ENCODE measurements at regions not wholly inside any gene's neighbourhood (a gene's known extent, or its start where the extent isn't known, plus 50 kb on each side); places are given as distances from the start of the nearest gene placed in this dataset.

DNA sequence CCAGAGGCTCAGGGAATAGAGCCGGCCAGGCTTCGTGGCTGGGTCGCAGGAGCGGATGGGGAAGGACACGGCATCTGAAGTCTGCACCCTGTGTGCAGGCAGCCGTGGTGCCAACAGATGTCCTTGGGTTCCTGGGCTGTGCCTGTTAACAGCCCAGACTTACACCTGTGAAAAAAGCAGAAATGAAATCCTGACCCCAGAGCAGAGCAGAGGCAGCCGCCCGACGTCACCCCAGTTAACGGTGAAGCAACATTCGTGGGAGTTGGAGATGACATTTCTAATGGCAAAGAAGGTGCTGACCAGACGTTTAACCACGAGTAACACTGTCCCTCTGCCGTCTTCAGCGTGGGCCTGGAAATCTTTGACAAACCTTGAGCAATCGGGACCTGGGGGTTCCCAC, 200.3 kb upstream of the DIO3 start:
- no peak overlapping the region for H3K27ac ChIP-seq
- TF ChIP-seq, protein P1, sequence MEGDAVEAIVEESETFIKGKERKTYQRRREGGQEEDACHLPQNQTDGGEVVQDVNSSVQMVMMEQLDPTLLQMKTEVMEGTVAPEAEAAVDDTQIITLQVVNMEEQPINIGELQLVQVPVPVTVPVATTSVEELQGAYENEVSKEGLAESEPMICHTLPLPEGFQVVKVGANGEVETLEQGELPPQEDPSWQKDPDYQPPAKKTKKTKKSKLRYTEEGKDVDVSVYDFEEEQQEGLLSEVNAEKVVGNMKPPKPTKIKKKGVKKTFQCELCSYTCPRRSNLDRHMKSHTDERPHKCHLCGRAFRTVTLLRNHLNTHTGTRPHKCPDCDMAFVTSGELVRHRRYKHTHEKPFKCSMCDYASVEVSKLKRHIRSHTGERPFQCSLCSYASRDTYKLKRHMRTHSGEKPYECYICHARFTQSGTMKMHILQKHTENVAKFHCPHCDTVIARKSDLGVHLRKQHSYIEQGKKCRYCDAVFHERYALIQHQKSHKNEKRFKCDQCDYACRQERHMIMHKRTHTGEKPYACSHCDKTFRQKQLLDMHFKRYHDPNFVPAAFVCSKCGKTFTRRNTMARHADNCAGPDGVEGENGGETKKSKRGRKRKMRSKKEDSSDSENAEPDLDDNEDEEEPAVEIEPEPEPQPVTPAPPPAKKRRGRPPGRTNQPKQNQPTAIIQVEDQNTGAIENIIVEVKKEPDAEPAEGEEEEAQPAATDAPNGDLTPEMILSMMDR (IDR thresholded peaks at IDR 0.05) = no peak
- TF ChIP-seq ZFX (IDR thresholded peaks at IDR 0.05; ENCODE audit: borderline replicate concordance) = no peak

DNA sequence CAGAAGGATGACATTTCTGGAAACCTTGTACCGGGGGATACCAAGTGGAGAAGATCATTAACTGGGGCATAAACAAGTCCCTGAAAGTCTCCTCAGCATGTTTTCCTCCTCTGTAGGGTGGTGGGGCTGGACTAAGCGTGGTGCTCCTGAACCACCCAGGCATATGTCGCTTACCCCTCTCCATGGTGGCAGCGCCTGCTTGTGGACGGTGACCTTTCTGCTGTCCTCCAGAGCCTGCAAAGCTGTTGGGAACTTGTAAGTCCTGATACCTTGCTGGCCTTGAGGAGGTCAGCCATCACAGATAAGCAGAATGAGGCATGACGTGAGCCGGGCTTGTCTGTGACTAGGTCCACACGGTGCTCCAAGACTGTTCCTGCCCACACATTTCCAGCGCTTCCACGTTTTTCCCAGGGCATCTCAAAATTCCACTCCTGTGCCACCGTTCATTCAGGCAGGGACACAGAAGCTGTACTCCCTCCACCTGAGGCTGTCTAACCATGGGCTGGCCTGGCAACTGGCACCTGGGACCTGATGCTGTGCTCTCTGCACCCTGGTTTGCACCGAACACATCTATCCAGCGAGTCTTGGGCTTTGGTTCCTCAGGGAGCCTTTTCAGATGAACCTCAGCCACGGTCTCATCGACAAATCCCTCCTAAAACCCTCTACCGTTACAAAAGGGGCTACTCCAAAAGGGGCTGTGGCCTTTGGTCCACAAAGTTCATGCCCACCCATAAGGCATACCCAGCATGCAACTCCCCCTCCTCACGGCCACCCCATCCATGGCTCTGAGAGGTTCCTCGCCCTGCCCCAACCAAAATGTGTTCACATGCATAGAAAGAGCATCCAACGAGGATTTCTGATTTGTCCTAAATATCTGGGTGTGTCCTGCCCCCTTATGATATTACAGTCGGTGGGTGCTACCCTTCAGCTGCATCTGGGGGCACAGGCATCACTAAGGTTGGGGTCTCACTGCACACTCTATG, 199.6 kb upstream of the DIO3 start:
- TF ChIP-seq, protein P1 (IDR thresholded peaks at IDR 0.05) = no peak
- TF ChIP-seq ZFX (IDR thresholded peaks at IDR 0.05; ENCODE audit: borderline replicate concordance) = no peak
- H3K27ac ChIP-seq = no peak overlapping the region

DNA sequence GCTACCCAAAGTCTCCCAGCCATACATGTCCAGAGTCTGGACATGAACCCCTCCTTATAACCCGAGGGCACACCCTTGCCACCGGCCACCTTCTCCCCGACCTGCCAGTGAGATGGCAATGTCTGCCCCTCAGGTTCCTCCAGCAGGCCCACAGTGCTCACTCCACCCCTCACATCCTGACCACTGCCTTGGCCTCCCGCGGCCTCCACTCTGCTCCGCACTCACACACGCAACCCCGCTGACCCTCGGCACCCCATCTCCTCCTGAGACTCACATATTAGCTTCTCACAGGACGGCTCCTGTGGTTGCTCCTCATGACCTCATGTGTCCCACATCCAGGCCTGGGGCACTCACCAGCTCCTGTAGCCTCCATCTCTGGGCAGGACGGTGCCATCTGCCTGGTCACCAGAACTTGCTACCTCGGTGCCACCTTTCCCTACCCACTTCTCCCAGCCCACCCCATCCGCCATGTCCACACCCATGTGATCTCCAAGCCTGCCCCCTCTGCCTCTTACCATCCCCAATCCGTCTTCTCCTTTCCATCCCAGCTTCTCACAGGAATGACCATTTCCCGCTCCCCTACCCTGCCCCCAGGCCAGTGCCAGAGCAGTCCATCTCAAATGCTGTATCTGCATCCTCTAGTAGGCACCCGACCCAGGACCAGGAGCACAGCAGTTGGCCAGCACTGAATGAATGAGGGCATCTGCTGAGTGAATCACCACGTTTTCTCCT, 198.6 kb upstream of the DIO3 start:
- no peak for TF ChIP-seq ZFX (IDR thresholded peaks at IDR 0.05; ENCODE audit: borderline replicate concordance)
- TF ChIP-seq, protein P1 (IDR thresholded peaks at IDR 0.05) = no peak
- H3K27ac ChIP-seq = no peak overlapping the region

DNA sequence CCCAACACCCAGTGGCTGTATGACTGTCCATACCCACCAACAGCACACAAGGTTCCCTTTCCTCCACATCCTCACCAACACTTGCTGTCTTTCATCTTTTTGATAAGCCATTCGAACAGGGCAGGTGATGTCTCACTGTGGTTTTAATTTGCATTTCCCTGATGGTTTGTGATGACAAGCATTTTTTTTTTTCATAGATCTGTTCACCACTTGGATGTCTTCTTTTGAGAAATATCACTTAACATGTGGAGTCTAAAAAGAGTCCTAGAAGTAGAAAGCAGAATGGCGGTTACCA, 198.1 kb upstream of the DIO3 start:
- no peak overlapping the region for H3K27ac ChIP-seq
- TF ChIP-seq, protein P1 (IDR thresholded peaks at IDR 0.05) = no peak
- no peak for TF ChIP-seq ZFX (IDR thresholded peaks at IDR 0.05; ENCODE audit: borderline replicate concordance)

DNA sequence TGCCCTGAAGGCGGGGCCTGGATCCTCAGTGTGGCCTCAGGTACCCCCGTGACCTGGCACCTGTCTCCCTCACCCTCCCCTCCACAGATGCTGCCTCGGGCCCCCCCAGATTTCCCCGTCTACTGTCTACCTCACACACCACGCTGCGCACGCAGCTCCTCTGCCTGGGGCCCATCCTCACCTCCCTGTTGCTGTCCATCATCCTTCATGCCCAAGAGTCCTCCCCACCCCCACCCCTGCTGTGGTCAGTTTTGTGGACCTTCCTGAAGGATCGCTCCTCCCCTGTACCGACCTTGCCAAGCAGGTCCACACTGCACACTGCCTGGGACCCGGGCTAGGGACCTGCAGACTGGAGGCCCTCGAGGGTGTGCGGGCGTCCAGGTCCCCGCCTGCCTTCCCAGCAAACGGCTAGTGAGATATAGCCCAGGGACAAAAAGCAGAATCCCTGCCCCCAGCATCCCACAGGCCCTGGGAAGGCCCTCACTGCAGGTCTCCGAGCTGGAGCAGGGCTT, 197.4 kb upstream of the DIO3 start:
- H3K27ac ChIP-seq = no peak overlapping the region

DNA sequence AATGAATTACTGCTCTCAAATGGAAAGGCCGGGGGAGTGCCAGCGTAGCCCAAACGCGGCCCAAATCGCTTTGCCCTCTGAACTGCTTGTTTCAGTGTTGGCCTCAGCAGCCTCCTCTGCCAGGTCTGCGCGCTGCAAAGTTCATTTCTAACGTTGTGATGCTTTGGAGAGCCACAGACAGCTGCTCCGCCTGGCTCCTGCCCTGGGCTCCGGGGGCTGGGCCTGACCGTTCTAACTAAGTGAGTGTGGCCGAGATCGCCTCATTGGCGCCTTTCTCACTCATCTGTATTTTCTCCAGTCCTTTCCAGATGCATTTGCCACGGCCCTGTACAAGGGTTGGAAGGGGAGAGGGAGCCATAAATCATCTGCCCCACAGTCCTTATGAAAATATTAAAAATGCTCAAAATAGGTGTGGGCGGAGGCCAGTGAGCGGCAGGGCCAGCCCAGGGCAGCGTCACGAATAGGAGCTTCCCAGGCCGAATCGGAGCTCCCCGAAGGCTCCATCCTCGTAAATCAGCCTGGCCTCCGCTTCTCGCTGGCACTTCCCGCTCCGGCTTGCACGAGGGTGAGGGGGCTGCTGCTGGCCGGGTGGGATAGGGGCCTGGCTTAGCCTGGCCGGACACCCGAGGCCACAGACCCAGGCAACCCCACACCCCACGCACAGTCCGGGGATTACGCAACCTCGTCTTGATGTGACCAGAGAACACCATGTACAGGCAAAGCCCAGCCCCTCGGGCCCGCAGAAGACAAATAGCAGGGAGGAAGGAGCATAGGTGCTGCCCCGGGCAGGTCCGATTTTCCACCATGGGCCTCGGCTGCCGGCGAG, 196.6 kb upstream of the DIO3 start:
- H3K27ac ChIP-seq = no peak overlapping the region
- TF ChIP-seq ZFX (IDR thresholded peaks at IDR 0.05; ENCODE audit: borderline replicate concordance) = no peak
- TF ChIP-seq, protein P1 (IDR thresholded peaks at IDR 0.05) = no peak

More for the DNA sequence above, 197.4 kb upstream of the DIO3 start:
- no peak for TF ChIP-seq ZFX (IDR thresholded peaks at IDR 0.05; ENCODE audit: borderline replicate concordance)
- TF ChIP-seq, protein P1 (IDR thresholded peaks at IDR 0.05) = no peak

All from 22Rv1 (cell line).